ENCODE measurements at regions not wholly inside any gene's neighbourhood (a gene's known extent, or its start where the extent isn't known, plus 50 kb on each side); places are given as distances from the start of the nearest gene placed in this dataset.
A peak's percentile ranks its signal among the peaks of the same experiment; 100 is the strongest.

GRCh38 chrY:12981074-12981473, 76.4 kb downstream of the DDX3Y start:
- no peak for DNase-seq (ENCODE audit: low read depth in 4 of 4, low spot score in 3 of 4)

- DNase-seq (ENCODE audit: low read depth in 4 of 4, low spot score in 3 of 4) = no peak
These were observed 77.7 kb downstream of the DDX3Y start for GRCh38 chrY:12982249-12982829.

- DNase-seq (ENCODE audit: low read depth in 4 of 4, low spot score in 3 of 4) = peak in 1 of 4 donors; percentile 2
These were observed 80.1 kb downstream of the DDX3Y start for GRCh38 chrY:12984637-12985344.

GRCh38 chrY:13017493-13017892, 112.8 kb downstream of the DDX3Y start:
- no peak for DNase-seq (ENCODE audit: low read depth in 4 of 4, low spot score in 3 of 4)

GRCh38 chrY:13019486-13019885, 114.8 kb downstream of the DDX3Y start:
- no peak for DNase-seq (ENCODE audit: low read depth in 4 of 4, low spot score in 3 of 4)

GRCh38 chrY:13020839-13021238, 116.2 kb downstream of the DDX3Y start:
- DNase-seq (ENCODE audit: low read depth in 4 of 4, low spot score in 3 of 4) = no peak

- no peak for DNase-seq (ENCODE audit: low read depth in 4 of 4, low spot score in 3 of 4)
These were observed 118.9 kb downstream of the DDX3Y start for GRCh38 chrY:13023607-13024006.

GRCh38 chrY:13024447-13024846, 119.8 kb downstream of the DDX3Y start:
- no peak for DNase-seq (ENCODE audit: low read depth in 4 of 4, low spot score in 3 of 4)

GRCh38 chrY:13026906-13027305, 122.2 kb downstream of the DDX3Y start:
- DNase-seq (ENCODE audit: low read depth in 4 of 4, low spot score in 3 of 4) = no peak

GRCh38 chrY:13040232-13040631, 135.6 kb downstream of the DDX3Y start:
- DNase-seq (ENCODE audit: low read depth in 4 of 4, low spot score in 3 of 4) = no peak

- DNase-seq (ENCODE audit: low read depth in 4 of 4, low spot score in 3 of 4) = no peak
These were observed 148.8 kb downstream of the DDX3Y start for GRCh38 chrY:13053501-13053900.

GRCh38 chrY:13066372-13066771, 161.7 kb downstream of the DDX3Y start:
- no peak for DNase-seq (ENCODE audit: low read depth in 4 of 4, low spot score in 3 of 4)

GRCh38 chrY:13068696-13069095, 164.0 kb downstream of the DDX3Y start:
- no peak for DNase-seq (ENCODE audit: low read depth in 4 of 4, low spot score in 3 of 4)

- no peak for DNase-seq (ENCODE audit: low read depth in 4 of 4, low spot score in 3 of 4)
These were observed 164.4 kb downstream of the DDX3Y start for GRCh38 chrY:13069111-13069510.

- DNase-seq (ENCODE audit: low read depth in 4 of 4, low spot score in 3 of 4) = no peak
These were observed 178.1 kb downstream of the DDX3Y start for GRCh38 chrY:13082748-13083147.

- DNase-seq (ENCODE audit: low read depth in 4 of 4, low spot score in 3 of 4) = no peak
These were observed 186.9 kb downstream of the DDX3Y start for GRCh38 chrY:13091575-13091974.

- DNase-seq (ENCODE audit: low read depth in 4 of 4, low spot score in 3 of 4) = no peak
These were observed 188.3 kb downstream of the DDX3Y start for GRCh38 chrY:13092986-13093385.

- DNase-seq (ENCODE audit: low read depth in 4 of 4, low spot score in 3 of 4) = no peak
These were observed 188.8 kb downstream of the DDX3Y start for GRCh38 chrY:13093461-13093860.

- DNase-seq (ENCODE audit: low read depth in 4 of 4, low spot score in 3 of 4) = no peak
These were observed 189.7 kb downstream of the DDX3Y start for GRCh38 chrY:13094411-13094810.

GRCh38 chrY:13094904-13095600, 190.4 kb downstream of the DDX3Y start:
- no peak for DNase-seq (ENCODE audit: low read depth in 4 of 4, low spot score in 3 of 4)

- no peak for DNase-seq (ENCODE audit: low read depth in 4 of 4, low spot score in 3 of 4)
These were observed 222.3 kb downstream of the DDX3Y start for GRCh38 chrY:13126881-13127456.

- no peak for DNase-seq (ENCODE audit: low read depth in 4 of 4, low spot score in 3 of 4)
These were observed 222.8 kb downstream of the DDX3Y start for GRCh38 chrY:13127476-13127875.

All from left renal pelvis (tissue), 4 donors.